GM03348 (cell line): ENCODE measurements at regions not wholly inside any gene's neighbourhood (a gene's known extent, or its start where the extent isn't known, plus 50 kb on each side); places are given as distances from the start of the nearest gene placed in this dataset.
"Not testable (repeated sequence)": the region's sequence is repeated elsewhere in the genome, so short reads cannot be mapped to it uniquely, and the experiment has no call there.

Experiments used
- DNase-seq: peaks from one replicate; pipeline ENCODE4 v3.0.0; 2012; ENCODE audit warnings: low spot score

- no peak for DNase-seq
Measured at GRCh38 chrX:145393702-145394235, 146.5 kb downstream of the SPANXN1 start.

- DNase-seq = no peak
Measured at GRCh38 chrX:145394344-145394743, 147.0 kb downstream of the SPANXN1 start.

GRCh38 chrX:145396612-145397011 lies 149.3 kb downstream of the SPANXN1 start:
- no peak for DNase-seq

- DNase-seq = peak; percentile 10
Measured at GRCh38 chrX:145405012-145405411, 157.7 kb downstream of the SPANXN1 start.

GRCh38 chrX:145410622-145411021 lies 163.3 kb downstream of the SPANXN1 start:
- DNase-seq = no peak

GRCh38 chrX:145436211-145436610 lies 188.9 kb downstream of the SPANXN1 start:
- not testable (repeated sequence) for DNase-seq

GRCh38 chrX:145464650-145465049 lies 217.3 kb downstream of the SPANXN1 start:
- no peak for DNase-seq

GRCh38 chrX:145475725-145476124 lies 228.4 kb downstream of the SPANXN1 start:
- DNase-seq = no peak

GRCh38 chrX:145484740-145485139 lies 237.4 kb downstream of the SPANXN1 start:
- DNase-seq = no peak

- no peak for DNase-seq
Measured at GRCh38 chrX:145502670-145503069, 255.4 kb downstream of the SPANXN1 start.

GRCh38 chrX:145506214-145506613 lies 258.9 kb downstream of the SPANXN1 start:
- DNase-seq = no peak

GRCh38 chrX:145524931-145525330 lies 277.6 kb downstream of the SPANXN1 start:
- DNase-seq = no peak

GRCh38 chrX:145532176-145532780 lies 285.0 kb downstream of the SPANXN1 start:
- no peak for DNase-seq

GRCh38 chrX:145533534-145533933 lies 284.1 kb upstream of the SLITRK2 start:
- DNase-seq = no peak

- DNase-seq = no peak
Measured at GRCh38 chrX:145549496-145549895, 268.1 kb upstream of the SLITRK2 start.

GRCh38 chrX:145552643-145553042 lies 265.0 kb upstream of the SLITRK2 start:
- DNase-seq = no peak

GRCh38 chrX:145553702-145554101 lies 263.9 kb upstream of the SLITRK2 start:
- no peak for DNase-seq

GRCh38 chrX:145563159-145563558 lies 254.5 kb upstream of the SLITRK2 start:
- DNase-seq = no peak

GRCh38 chrX:145609951-145610511 lies 207.6 kb upstream of the SLITRK2 start:
- no peak for DNase-seq

GRCh38 chrX:145613894-145614293 lies 203.7 kb upstream of the SLITRK2 start:
- no peak for DNase-seq

- DNase-seq = no peak
Measured at GRCh38 chrX:145620666-145621065, 197.0 kb upstream of the SLITRK2 start.

- DNase-seq = no peak
Measured at GRCh38 chrX:145623453-145623852, 194.2 kb upstream of the SLITRK2 start.

- DNase-seq = no peak
Measured at GRCh38 chrX:145630081-145630480, 187.5 kb upstream of the SLITRK2 start.
